ENCODE measurements at regions not wholly inside any gene's neighbourhood (a gene's known extent, or its start where the extent isn't known, plus 50 kb on each side); places are given as distances from the start of the nearest gene placed in this dataset.

GRCh38 chr14:105776924-105777323 lies 250.5 kb downstream of the TMEM121 start:
- no peak for DNase-seq (ENCODE audit: low read depth)

- DNase-seq (ENCODE audit: low read depth): no peak
Measured at GRCh38 chr14:105783707-105784106, 257.3 kb downstream of the TMEM121 start.

GRCh38 chr14:105793836-105794235 lies 267.5 kb downstream of the TMEM121 start:
- DNase-seq (ENCODE audit: low read depth): no peak

GRCh38 chr14:105797546-105797945 lies 271.2 kb downstream of the TMEM121 start:
- DNase-seq (ENCODE audit: low read depth): no peak

- no peak for DNase-seq (ENCODE audit: low read depth)
Measured at GRCh38 chr14:105805701-105806100, 279.3 kb downstream of the TMEM121 start.

- no peak for DNase-seq (ENCODE audit: low read depth)
Measured at GRCh38 chr14:105806568-105806967, 280.2 kb downstream of the TMEM121 start.

- no peak for DNase-seq (ENCODE audit: low read depth)
Measured at GRCh38 chr14:105817971-105818711, 291.8 kb downstream of the TMEM121 start.

- DNase-seq (ENCODE audit: low read depth): no peak
Measured at GRCh38 chr14:105818712-105819005, 292.3 kb downstream of the TMEM121 start.

- no peak for DNase-seq (ENCODE audit: low read depth)
Measured at GRCh38 chr14:105830171-105830570, 303.8 kb downstream of the TMEM121 start.

GRCh38 chr14:105836160-105836559 lies 309.8 kb downstream of the TMEM121 start:
- DNase-seq (ENCODE audit: low read depth): no peak

GRCh38 chr14:105836730-105837129 lies 310.3 kb downstream of the TMEM121 start:
- DNase-seq (ENCODE audit: low read depth): no peak

- DNase-seq (ENCODE audit: low read depth): no peak
Measured at GRCh38 chr14:105837349-105838063, 311.1 kb downstream of the TMEM121 start.

- no peak for DNase-seq (ENCODE audit: low read depth)
Measured at GRCh38 chr14:105838107-105838506, 311.7 kb downstream of the TMEM121 start.

- DNase-seq (ENCODE audit: low read depth): no peak
Measured at GRCh38 chr14:105838591-105839424, 312.4 kb downstream of the TMEM121 start.

- DNase-seq (ENCODE audit: low read depth): no peak
Measured at GRCh38 chr14:105839425-105840265, 313.3 kb downstream of the TMEM121 start.

- DNase-seq (ENCODE audit: low read depth): no peak
Measured at GRCh38 chr14:105840266-105841021, 314.1 kb downstream of the TMEM121 start.

- no peak for DNase-seq (ENCODE audit: low read depth)
Measured at GRCh38 chr14:105841022-105842009, 314.9 kb downstream of the TMEM121 start.

- no peak for DNase-seq (ENCODE audit: low read depth)
Measured at GRCh38 chr14:105842105-105842504, 315.7 kb downstream of the TMEM121 start.

GRCh38 chr14:105843444-105844046 lies 317.2 kb downstream of the TMEM121 start:
- DNase-seq (ENCODE audit: low read depth): no peak

All from stimulated activated CD8-positive, alpha-beta memory T cell treated with anti-CD3 and anti-CD28 coated beads, Interleukin-15, amount 100 ng/mL, for 24 hours (primary cell).